ENCODE measurements at regions not wholly inside any gene's neighbourhood (a gene's known extent, or its start where the extent isn't known, plus 50 kb on each side); places are given as distances from the start of the nearest gene placed in this dataset.
"Not testable (repeated sequence)": the region's sequence is repeated elsewhere in the genome, so short reads cannot be mapped to it uniquely, and the experiment has no call there.

- not testable (repeated sequence) for TF ChIP-seq CTCF (IDR thresholded peaks at IDR 0.05; ENCODE audit: insufficient read depth, low read depth, low read length); EZH2 (IDR thresholded peaks at IDR 0.05; ENCODE audit: insufficient read depth, low read length)
These were observed 222.5 kb upstream of the GRIK2 start for GRCh38 chr6:101171049-101171448.
